HCT116 (cell line): ENCODE measurements at regions not wholly inside any gene's neighbourhood (a gene's known extent, or its start where the extent isn't known, plus 50 kb on each side); places are given as distances from the start of the nearest gene placed in this dataset.
A peak's percentile ranks its signal among the peaks of the same experiment; 100 is the strongest.

Source experiments
- ATAC-seq: fragments of 200-7000 bp; cut with Tn5 transposase; 2 replicates; pipeline ENCODE4 v1.9.1; 2020; ENCODE audit warnings: mild to moderate bottlenecking, moderate library complexity
- BruUV-seq: library from RNA; stranded (reverse); fragments of 400-500 nt; replicated peaks from 2 replicates; lab custom pipeline; 2021; lab: Mats Ljungman, UMichigan
- CTCF ChIA-PET: fragments of 300-600 bp; sonication (Branson Sonifier 250); formaldehyde crosslinking; loops from one replicate; lab custom pipeline; 2021; ENCODE audit warnings: antibody characterized with exemption; lab: Charles Lee
- POLR2A ChIA-PET: fragments of 300-600, 350-600 bp; sonication (Branson Sonifier 250); formaldehyde crosslinking; loops from one replicate; lab custom pipeline; 2021; ENCODE audit warnings: antibody characterized with exemption; lab: Charles Lee
- RAD21 ChIA-PET, 2 experiments: fragments of 300-600 bp; sonication (Branson Sonifier 250); formaldehyde crosslinking; loops; one replicate each; lab custom pipeline; 2023; ENCODE audit warnings: low total read pairs in 2 of 2; ENCODE audit not compliant: uncharacterized antibody in 2 of 2, unreplicated experiment in 2 of 2, low non-redundant PET in 1 of 2; lab: Charles Lee
- DNase-seq: peaks from one replicate; pipeline ENCODE4 v3.0.0-alpha.2; 2010; ENCODE audit warnings: low read depth, low spot score
- H2AFZ ChIP-seq: fragments of 200-600 bp; shearing (Covaris generic), sonication (generic); 2 replicates; pipeline ENCODE4 v1.6.1; 2017; ENCODE audit warnings: low read depth, mixed run types, mixed read lengths, antibody characterized with exemption, low read length; ENCODE audit not compliant: poor library complexity, severe bottlenecking
- H3K27ac ChIP-seq: 2 replicates; pipeline ENCODE4 v1.5.1; 2012; ENCODE audit warnings: low read depth, low read length
- H3K27me3 ChIP-seq: fragments of 200-600 bp; sonication (generic); 2 replicates; pipeline ENCODE4 v1.6.1; 2016; ENCODE audit warnings: mixed run types, low read length, mixed read lengths; ENCODE audit not compliant: insufficient read depth
- H3K36me3 ChIP-seq, 2 experiments: fragments of 200-500 bp in 1 of 2; fragments of 200-600 bp in 1 of 2; sonication (Bioruptor generic) in 1 of 2; sonication (generic) in 1 of 2; 2 replicates each; pipeline versions ENCODE4 v1.5.1 to v1.6.1; 2014 to 2016; ENCODE audit warnings: low read length in 2 of 2, inconsistent platforms in 1 of 2, mixed read lengths in 1 of 2, mixed run types in 1 of 2; ENCODE audit not compliant: insufficient read depth in 2 of 2, control insufficient read depth in 1 of 2
- H3K4me1 ChIP-seq, 2 experiments: fragments of 200-600 bp in 1 of 2; sonication (generic) in 1 of 2; 2 replicates each; pipeline versions ENCODE4 v1.5.1 to v1.6.1; 2012 to 2017; ENCODE audit warnings: low read length in 2 of 2, inconsistent platforms in 1 of 2, mild to moderate bottlenecking in 1 of 2, mixed read lengths in 1 of 2, mixed run types in 1 of 2, moderate library complexity in 1 of 2; ENCODE audit not compliant: insufficient read depth in 2 of 2, control insufficient read depth in 1 of 2
- H3K4me2 ChIP-seq: fragments of 200-600 bp; sonication (generic); 2 replicates; pipeline ENCODE4 v1.6.1; 2017; ENCODE audit warnings: mixed run types, low read length, mixed read lengths
- H3K4me3 ChIP-seq, 2 experiments: fragments of 200-600 bp in 1 of 2; sonication (generic) in 1 of 2; replicated peaks in 1 of 2; 2 replicates each; pipeline ENCODE4 v1.5.1; 2011 to 2016; ENCODE audit warnings: low read length in 2 of 2, control low read depth in 1 of 2, low read depth in 1 of 2, mild to moderate bottlenecking in 1 of 2, mixed read lengths in 1 of 2, mixed run types in 1 of 2
- H3K79me2 ChIP-seq: fragments of 200-600 bp; sonication (generic); 2 replicates; pipeline ENCODE4 v1.6.1; 2017; ENCODE audit warnings: mild to moderate bottlenecking, mixed run types, low read length, moderate library complexity, mixed read lengths; ENCODE audit not compliant: insufficient read depth
- H3K9ac ChIP-seq: fragments of 200-600 bp; sonication (generic); 2 replicates; pipeline ENCODE4 v1.6.1; 2016; ENCODE audit warnings: low read length, mixed read lengths
- H3K9me2 ChIP-seq: fragments of 200-600 bp; sonication (generic), shearing (Covaris generic); 2 replicates; pipeline ENCODE4 v1.6.1; 2017; ENCODE audit warnings: mixed run types, mild to moderate bottlenecking, moderate library complexity; ENCODE audit not compliant: insufficient read depth
- H3K9me3 ChIP-seq, 2 experiments: fragments of 200-500 bp in 1 of 2; fragments of 200-600 bp in 1 of 2; sonication (Bioruptor generic) in 1 of 2; sonication (generic) in 1 of 2; 2 replicates each; pipeline ENCODE4 v1.6.1; 2014 to 2017; ENCODE audit warnings: low read length in 2 of 2, mixed read lengths in 2 of 2, inconsistent platforms in 1 of 2, low read depth in 1 of 2, mild to moderate bottlenecking in 1 of 2, mixed run types in 1 of 2, moderate library complexity in 1 of 2; ENCODE audit not compliant: control insufficient read depth in 1 of 2, insufficient read depth in 1 of 2
- H4K20me1 ChIP-seq: fragments of 200-600 bp; sonication (generic), shearing (Covaris generic); 2 replicates; pipeline ENCODE4 v1.6.1; 2017; ENCODE audit warnings: mixed run types, mild to moderate bottlenecking, moderate library complexity; ENCODE audit not compliant: insufficient read depth
- RAD21 ChIP-seq: IDR thresholded peaks from 2 replicates; pipeline ENCODE4 v1.6.1; 2012; ENCODE audit warnings: low read depth, mild to moderate bottlenecking
- intact Hi-C: fragments of 100-400 bp; cut with micrococcal nuclease; formaldehyde crosslinking; loops from 2 replicates; pipeline ENCODE4 v1.10.0; 2022
- TF ChIP-seq, protein P1 (sequence below): IDR thresholded peaks from 2 replicates; pipeline ENCODE4 v1.6.1; 2012; ENCODE audit warnings: low read depth
- TF ChIP-seq, protein P2 (sequence below), 3 experiments: fragments of 200-600 bp in 1 of 3; sonication (generic) in 1 of 3; IDR thresholded peaks in 2 of 3; conservative IDR thresholded peaks in 1 of 3; 2 replicates each; pipeline ENCODE4 v1.5.1; 2012 to 2017; ENCODE audit warnings: low read depth in 2 of 3, low read length in 2 of 3, antibody characterized with exemption in 1 of 3, borderline replicate concordance in 1 of 3, control low read depth in 1 of 3, mild to moderate bottlenecking in 1 of 3, mixed read lengths in 1 of 3, mixed run types in 1 of 3, moderate library complexity in 1 of 3; ENCODE audit not compliant: insufficient read depth in 1 of 3

DNA sequence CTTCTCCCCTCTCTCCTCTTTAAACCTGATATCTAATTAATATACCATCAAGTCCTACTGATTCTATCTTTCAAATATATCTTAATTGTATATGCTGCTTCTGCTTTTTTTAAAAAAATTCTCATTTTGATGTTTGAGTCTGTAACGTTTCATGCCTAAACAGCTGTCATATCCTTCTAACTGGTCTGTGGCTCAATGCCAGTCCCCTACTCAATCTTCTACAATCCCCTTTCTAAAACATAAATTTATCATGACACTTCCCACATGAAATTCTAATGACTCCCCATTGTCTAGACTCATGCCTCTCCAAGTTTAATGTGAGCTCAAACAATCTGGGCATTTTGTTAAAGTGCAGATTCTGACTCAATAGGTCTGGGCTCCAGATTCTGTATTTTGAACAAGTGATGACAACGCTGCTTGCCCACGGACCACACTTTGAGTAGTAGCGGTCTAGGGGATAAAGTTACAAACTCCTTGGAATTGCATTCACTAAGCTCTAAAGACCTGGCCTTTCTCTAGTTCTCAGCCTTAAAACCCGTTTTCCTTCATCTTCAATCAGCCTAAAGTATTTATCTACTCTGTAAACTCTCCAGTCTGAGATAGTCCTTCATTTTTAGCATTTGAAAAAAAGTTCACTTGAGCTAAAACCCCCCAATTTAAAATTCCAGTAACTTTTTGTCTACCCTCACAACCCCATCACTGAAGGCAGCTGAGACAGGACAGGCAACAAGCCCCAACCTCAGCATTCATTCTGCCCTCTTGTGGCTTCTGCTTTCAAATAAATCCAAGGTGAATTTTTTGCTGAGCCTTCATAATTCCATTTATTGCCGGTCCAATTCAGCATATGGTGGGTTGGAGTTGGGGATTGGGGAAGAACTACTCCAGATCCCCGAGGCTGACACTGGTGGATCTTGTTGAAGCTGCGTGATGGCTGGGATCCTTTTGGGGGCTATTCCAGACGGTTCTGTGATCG lies 88.1 kb upstream of the THRB start:
- CTCF ChIA-PET, result no interaction called here
- POLR2A ChIA-PET, result no interaction called here
- intact Hi-C loops, result loop anchor here (2.0 to 5.0 kb wide), 2 partner anchors 318 to 585 kb away; no protein-coding TSS in a partner anchor
- Histone ChIP-seq H3K9me3 (no peaks in the 10 kb centered on the region), H3K4me1 (no peaks in the 10 kb centered on the region), H3K36me3 (no peaks in the 10 kb centered on the region), H3K9me2 (no peaks in the 10 kb centered on the region), H4K20me1 (no peaks in the 10 kb centered on the region), H3K4me3 (no peak overlapping the region), H3K79me2 (no peaks in the 10 kb centered on the region), H2AFZ (no peak overlapping the region), H3K27ac (no peak overlapping the region), H3K4me2 (no peak overlapping the region), H3K9ac (no peak overlapping the region), H3K27me3 (no peaks in the 10 kb centered on the region; the same call in 1 of the 2 replicates)
- RAD21 ChIA-PET, result no interaction called here
- peak; percentile 52 for TF ChIP-seq RAD21
- TF ChIP-seq, protein P1, sequence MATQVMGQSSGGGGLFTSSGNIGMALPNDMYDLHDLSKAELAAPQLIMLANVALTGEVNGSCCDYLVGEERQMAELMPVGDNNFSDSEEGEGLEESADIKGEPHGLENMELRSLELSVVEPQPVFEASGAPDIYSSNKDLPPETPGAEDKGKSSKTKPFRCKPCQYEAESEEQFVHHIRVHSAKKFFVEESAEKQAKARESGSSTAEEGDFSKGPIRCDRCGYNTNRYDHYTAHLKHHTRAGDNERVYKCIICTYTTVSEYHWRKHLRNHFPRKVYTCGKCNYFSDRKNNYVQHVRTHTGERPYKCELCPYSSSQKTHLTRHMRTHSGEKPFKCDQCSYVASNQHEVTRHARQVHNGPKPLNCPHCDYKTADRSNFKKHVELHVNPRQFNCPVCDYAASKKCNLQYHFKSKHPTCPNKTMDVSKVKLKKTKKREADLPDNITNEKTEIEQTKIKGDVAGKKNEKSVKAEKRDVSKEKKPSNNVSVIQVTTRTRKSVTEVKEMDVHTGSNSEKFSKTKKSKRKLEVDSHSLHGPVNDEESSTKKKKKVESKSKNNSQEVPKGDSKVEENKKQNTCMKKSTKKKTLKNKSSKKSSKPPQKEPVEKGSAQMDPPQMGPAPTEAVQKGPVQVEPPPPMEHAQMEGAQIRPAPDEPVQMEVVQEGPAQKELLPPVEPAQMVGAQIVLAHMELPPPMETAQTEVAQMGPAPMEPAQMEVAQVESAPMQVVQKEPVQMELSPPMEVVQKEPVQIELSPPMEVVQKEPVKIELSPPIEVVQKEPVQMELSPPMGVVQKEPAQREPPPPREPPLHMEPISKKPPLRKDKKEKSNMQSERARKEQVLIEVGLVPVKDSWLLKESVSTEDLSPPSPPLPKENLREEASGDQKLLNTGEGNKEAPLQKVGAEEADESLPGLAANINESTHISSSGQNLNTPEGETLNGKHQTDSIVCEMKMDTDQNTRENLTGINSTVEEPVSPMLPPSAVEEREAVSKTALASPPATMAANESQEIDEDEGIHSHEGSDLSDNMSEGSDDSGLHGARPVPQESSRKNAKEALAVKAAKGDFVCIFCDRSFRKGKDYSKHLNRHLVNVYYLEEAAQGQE, result no peak
- TF ChIP-seq, protein P2, sequence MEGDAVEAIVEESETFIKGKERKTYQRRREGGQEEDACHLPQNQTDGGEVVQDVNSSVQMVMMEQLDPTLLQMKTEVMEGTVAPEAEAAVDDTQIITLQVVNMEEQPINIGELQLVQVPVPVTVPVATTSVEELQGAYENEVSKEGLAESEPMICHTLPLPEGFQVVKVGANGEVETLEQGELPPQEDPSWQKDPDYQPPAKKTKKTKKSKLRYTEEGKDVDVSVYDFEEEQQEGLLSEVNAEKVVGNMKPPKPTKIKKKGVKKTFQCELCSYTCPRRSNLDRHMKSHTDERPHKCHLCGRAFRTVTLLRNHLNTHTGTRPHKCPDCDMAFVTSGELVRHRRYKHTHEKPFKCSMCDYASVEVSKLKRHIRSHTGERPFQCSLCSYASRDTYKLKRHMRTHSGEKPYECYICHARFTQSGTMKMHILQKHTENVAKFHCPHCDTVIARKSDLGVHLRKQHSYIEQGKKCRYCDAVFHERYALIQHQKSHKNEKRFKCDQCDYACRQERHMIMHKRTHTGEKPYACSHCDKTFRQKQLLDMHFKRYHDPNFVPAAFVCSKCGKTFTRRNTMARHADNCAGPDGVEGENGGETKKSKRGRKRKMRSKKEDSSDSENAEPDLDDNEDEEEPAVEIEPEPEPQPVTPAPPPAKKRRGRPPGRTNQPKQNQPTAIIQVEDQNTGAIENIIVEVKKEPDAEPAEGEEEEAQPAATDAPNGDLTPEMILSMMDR (IDR thresholded peaks at IDR 0.05 in 2 of 3, conservative IDR thresholded peaks at IDR 0.05 in 1 of 3; ENCODE audit: borderline replicate concordance in 1 of 3, insufficient read depth in 1 of 3, low read depth in 2 of 3, low read length in 2 of 3), result peak in 2 of 3 experiments; percentile 39 to 40; a peak in 3 of 6 replicates
- BruUV-seq, result no TSS peak
- ATAC-seq (no peak; the same call in 1 of the 2 replicates), DNase-seq (no peak)
